SK-N-SH (cell line): ENCODE measurements at regions not wholly inside any gene's neighbourhood (a gene's known extent, or its start where the extent isn't known, plus 50 kb on each side); places are given as distances from the start of the nearest gene placed in this dataset.

Experiments used
- CTCF ChIA-PET: fragments of 300-600, 350-600 bp; formaldehyde crosslinking; extraction: SDS; loops from one replicate; lab custom pipeline; 2021; lab: Yijun Ruan, JAX
- POLR2A ChIA-PET: fragments of 350-600 bp; sonication (Branson Sonifier 250); formaldehyde crosslinking; extraction: SDS; loops from one replicate; lab custom pipeline; 2020; ENCODE audit warnings: antibody characterized with exemption, inconsistent platforms; lab: Yijun Ruan, JAX
- DNase-seq: peaks from one replicate; pipeline ENCODE4 v3.0.0; 2012
- H2AFZ ChIP-seq: fragments of 200-600 bp; sonication (generic); 2 replicates; pipeline ENCODE4 v1.8.1; 2016; ENCODE audit warnings: antibody characterized with exemption, mild to moderate bottlenecking, low read depth
- H3F3A ChIP-seq: fragments of 200-600 bp; sonication (generic); replicated peaks from 2 replicates; pipeline ENCODE3; 2016; ENCODE audit warnings: antibody characterized with exemption, mild to moderate bottlenecking; ENCODE audit not compliant: insufficient read depth
- H3K27ac ChIP-seq, 2 experiments: fragments of 200-500 bp in 1 of 2; fragments of 200-600 bp in 1 of 2; sonication (Bioruptor generic) in 1 of 2; sonication (generic), shearing (Covaris generic) in 1 of 2; 2 replicates each; pipeline versions ENCODE4 v1.5.1 to v1.6.1; 2014 to 2016; ENCODE audit warnings: low read depth in 2 of 2, inconsistent platforms in 1 of 2, low read length in 1 of 2, mild to moderate bottlenecking in 1 of 2, mixed read lengths in 1 of 2
- H3K27me3 ChIP-seq: fragments of 200-600 bp; sonication (generic), shearing (Covaris generic); 2 replicates; pipeline ENCODE4 v1.6.1; 2016; ENCODE audit warnings: mixed run types; ENCODE audit not compliant: insufficient read depth
- H3K36me3 ChIP-seq, 2 experiments: fragments of 200-500 bp in 1 of 2; fragments of 200-600 bp in 1 of 2; sonication (Bioruptor generic) in 1 of 2; sonication (generic) in 1 of 2; replicated peaks in 1 of 2; 2 replicates each; pipeline versions ENCODE3 to v1.5.1; 2014 to 2016; ENCODE audit warnings: low read length in 1 of 2, mild to moderate bottlenecking in 1 of 2; ENCODE audit not compliant: insufficient read depth in 2 of 2, control insufficient read depth in 1 of 2
- H3K4me1 ChIP-seq, 2 experiments: fragments of 200-500 bp in 1 of 2; fragments of 200-600 bp in 1 of 2; sonication (Bioruptor generic) in 1 of 2; sonication (generic), shearing (Covaris generic) in 1 of 2; 2 replicates each; pipeline versions ENCODE4 v1.5.1 to v1.6.1; 2014 to 2016; ENCODE audit warnings: low read depth in 1 of 2, low read length in 1 of 2, mixed run types in 1 of 2; ENCODE audit not compliant: insufficient read depth in 2 of 2, control insufficient read depth in 1 of 2
- H3K4me2 ChIP-seq: fragments of 200-600 bp; sonication (generic), shearing (Covaris generic); 2 replicates; pipeline ENCODE4 v1.6.1; 2017; ENCODE audit warnings: mixed run types
- H3K4me3 ChIP-seq, 2 experiments: fragments of 200-500 bp in 1 of 2; fragments of 200-600 bp in 1 of 2; sonication (Bioruptor generic) in 1 of 2; sonication (generic), shearing (Covaris generic) in 1 of 2; 2 replicates each; pipeline versions ENCODE4 v1.5.1 to v1.8.1; 2014 to 2016; ENCODE audit warnings: low read depth in 2 of 2, inconsistent platforms in 1 of 2, low read length in 1 of 2, mild to moderate bottlenecking in 1 of 2, mixed read lengths in 1 of 2, moderate library complexity in 1 of 2
- H3K79me2 ChIP-seq: fragments of 200-600 bp; sonication (generic); 2 replicates; pipeline ENCODE4 v1.8.1; 2017; ENCODE audit warnings: mild to moderate bottlenecking; ENCODE audit not compliant: insufficient read depth
- H3K9ac ChIP-seq: fragments of 200-600 bp; sonication (generic); 2 replicates; pipeline ENCODE4 v1.6.1; 2017; ENCODE audit warnings: mixed run types
- H3K9me2 ChIP-seq: fragments of 200-600 bp; sonication (generic); 2 replicates; pipeline ENCODE4 v1.6.1; 2017; ENCODE audit warnings: mixed run types
- H3K9me3 ChIP-seq: fragments of 200-600 bp; sonication (generic); 2 replicates; pipeline ENCODE4 v1.6.1; 2017; ENCODE audit warnings: mixed run types, mild to moderate bottlenecking, moderate library complexity
- H4K20me1 ChIP-seq: fragments of 200-600 bp; sonication (generic); 2 replicates; pipeline ENCODE4 v1.6.1; 2017; ENCODE audit warnings: mild to moderate bottlenecking, mixed run types; ENCODE audit not compliant: insufficient read depth
- ELF1 ChIP-seq: IDR thresholded peaks from 2 replicates; pipeline ENCODE4 v1.4.0; 2012
- EP300 ChIP-seq, 2 experiments: IDR thresholded peaks; 2 replicates each; pipeline versions ENCODE4 v1.4.0 to v1.6.1; 2012; ENCODE audit warnings: borderline replicate concordance in 1 of 2, low read depth in 1 of 2, low read length in 1 of 2
- EZH2phosphoT487 ChIP-seq: fragments of 200-600 bp; sonication (generic); IDR thresholded peaks from 2 replicates; pipeline ENCODE4 v1.6.1; 2017; ENCODE audit warnings: low read depth, mixed run types, mild to moderate bottlenecking, antibody characterized with exemption, moderate library complexity, borderline replicate concordance
- FOSL2 ChIP-seq: IDR thresholded peaks from 2 replicates; pipeline ENCODE4 v1.4.0; 2012; ENCODE audit warnings: low read depth, mild to moderate bottlenecking, moderate library complexity, borderline replicate concordance
- FOXJ3 ChIP-seq: sonication (generic); formaldehyde crosslinking; IDR thresholded peaks from 2 replicates; pipeline ENCODE4 v1.5.1; 2020; ENCODE audit warnings: mild to moderate bottlenecking, missing genetic modification reagents
- FOXM1 ChIP-seq: IDR thresholded peaks from 2 replicates; pipeline ENCODE4 v1.4.0; 2012; ENCODE audit warnings: low read depth, mild to moderate bottlenecking
- GABPA ChIP-seq: IDR thresholded peaks from 2 replicates; pipeline ENCODE4 v1.4.0; 2012; ENCODE audit warnings: low read depth, mild to moderate bottlenecking
- GATA2 ChIP-seq: sonication (generic); formaldehyde crosslinking; IDR thresholded peaks from 2 replicates; pipeline ENCODE4 v1.5.0; 2020; ENCODE audit warnings: mild to moderate bottlenecking, missing genetic modification reagents
- IRF3 ChIP-seq: fragments of 150-350 bp; IDR thresholded peaks from 2 replicates; pipeline ENCODE4 v1.6.1; 2016; ENCODE audit warnings: mild to moderate bottlenecking, low read depth, low read length
- MEF2A ChIP-seq: IDR thresholded peaks from 2 replicates; pipeline ENCODE4 v1.4.0; 2012; ENCODE audit warnings: low read depth, borderline replicate concordance
- MXI1 ChIP-seq: IDR thresholded peaks from 2 replicates; pipeline ENCODE4 v1.6.1; 2012; ENCODE audit warnings: mild to moderate bottlenecking, low read depth, low read length, improper control_type of control experiment
- NFIC ChIP-seq: IDR thresholded peaks from 2 replicates; pipeline ENCODE4 v1.4.0; 2012; ENCODE audit warnings: borderline replicate concordance
- PBX3 ChIP-seq: IDR thresholded peaks from 2 replicates; pipeline ENCODE4; 2012
- POLR2AphosphoS5 ChIP-seq: IDR thresholded peaks from 2 replicates; pipeline ENCODE4 v1.6.1; 2012; ENCODE audit warnings: low read depth, low read length
- RCOR1 ChIP-seq: fragments of 150-350 bp; IDR thresholded peaks from 2 replicates; pipeline ENCODE4 v1.6.1; 2017; ENCODE audit warnings: antibody characterized with exemption, low read length
- RXRA ChIP-seq: IDR thresholded peaks from 2 replicates; pipeline ENCODE4 v1.4.0; 2012; ENCODE audit warnings: low read depth, mild to moderate bottlenecking, borderline replicate concordance
- SMC3 ChIP-seq: IDR thresholded peaks from 2 replicates; pipeline ENCODE4 v1.6.1; 2012; ENCODE audit warnings: low read depth, low read length, improper control_type of control experiment
- TAF1 ChIP-seq: IDR thresholded peaks from 2 replicates; pipeline ENCODE4 v1.6.1; 2012; ENCODE audit warnings: low read depth, mild to moderate bottlenecking, low read length, moderate library complexity, borderline replicate concordance
- TCF12 ChIP-seq: IDR thresholded peaks from 2 replicates; pipeline ENCODE4 v1.4.0; 2012
- USF2 ChIP-seq: fragments of 150-350 bp; IDR thresholded peaks from 2 replicates; pipeline ENCODE4 v1.6.1; 2017; ENCODE audit warnings: antibody characterized with exemption, low read length, low read depth, borderline replicate concordance
- YY1 ChIP-seq: IDR thresholded peaks from 2 replicates; pipeline ENCODE4 v1.4.0; 2012; ENCODE audit warnings: low read depth, mild to moderate bottlenecking
- WGBS: methylation state at CpG from one replicate; pipeline ENCODE4 v1.1.6; 2017; ENCODE audit warnings: low lambda C conversion rate; 5-methylcytosine and 5-hydroxymethylcytosine counted together
- TF ChIP-seq, protein P1 (sequence below): fragments of 200-600 bp; sonication (generic); IDR thresholded peaks from 2 replicates; pipeline ENCODE4 v1.6.1; 2017; ENCODE audit warnings: antibody characterized with exemption, mild to moderate bottlenecking, moderate library complexity

GRCh38 chr1:199909137-199909536 lies 118.4 kb upstream of the NR5A2 start:
- no peak for TF ChIP-seq NFIC
- TF ChIP-seq, protein P1, sequence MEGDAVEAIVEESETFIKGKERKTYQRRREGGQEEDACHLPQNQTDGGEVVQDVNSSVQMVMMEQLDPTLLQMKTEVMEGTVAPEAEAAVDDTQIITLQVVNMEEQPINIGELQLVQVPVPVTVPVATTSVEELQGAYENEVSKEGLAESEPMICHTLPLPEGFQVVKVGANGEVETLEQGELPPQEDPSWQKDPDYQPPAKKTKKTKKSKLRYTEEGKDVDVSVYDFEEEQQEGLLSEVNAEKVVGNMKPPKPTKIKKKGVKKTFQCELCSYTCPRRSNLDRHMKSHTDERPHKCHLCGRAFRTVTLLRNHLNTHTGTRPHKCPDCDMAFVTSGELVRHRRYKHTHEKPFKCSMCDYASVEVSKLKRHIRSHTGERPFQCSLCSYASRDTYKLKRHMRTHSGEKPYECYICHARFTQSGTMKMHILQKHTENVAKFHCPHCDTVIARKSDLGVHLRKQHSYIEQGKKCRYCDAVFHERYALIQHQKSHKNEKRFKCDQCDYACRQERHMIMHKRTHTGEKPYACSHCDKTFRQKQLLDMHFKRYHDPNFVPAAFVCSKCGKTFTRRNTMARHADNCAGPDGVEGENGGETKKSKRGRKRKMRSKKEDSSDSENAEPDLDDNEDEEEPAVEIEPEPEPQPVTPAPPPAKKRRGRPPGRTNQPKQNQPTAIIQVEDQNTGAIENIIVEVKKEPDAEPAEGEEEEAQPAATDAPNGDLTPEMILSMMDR, result no peak
- no peak for TF ChIP-seq POLR2AphosphoS5
- no peak for TF ChIP-seq TAF1
- TF ChIP-seq YY1, result no peak
- TF ChIP-seq GABPA, result no peak
- TF ChIP-seq EP300 (IDR thresholded peaks at IDR 0.05; ENCODE audit: borderline replicate concordance in 1 of 2, low read depth in 1 of 2, low read length in 1 of 2), result no peak
- TF ChIP-seq FOXJ3 (CRISPR knock-in tag), result no peak
- TF ChIP-seq IRF3, result no peak
- TF ChIP-seq TCF12, result no peak
- TF ChIP-seq MEF2A, result no peak
- TF ChIP-seq FOXM1, result no peak
- no peak for TF ChIP-seq RXRA
- no peak for TF ChIP-seq ELF1
- no peak for TF ChIP-seq SMC3
- TF ChIP-seq USF2, result no peak
- H2AFZ ChIP-seq, result no peak overlapping the region
- POLR2A ChIA-PET, result no interaction called here
- H4K20me1 ChIP-seq, result no peaks in the 10 kb centered on the region
- no peak for DNase-seq
- 29% methylated on average over 5 of the region's 5 CpGs for WGBS
- H3K36me3 ChIP-seq, result no peaks in the 10 kb centered on the region
- no peak overlapping the region for H3K27ac ChIP-seq
- no peak overlapping the region for H3K4me2 ChIP-seq
- H3K4me1 ChIP-seq, result no peaks in the 10 kb centered on the region; a peak in 1 of 4 replicates
- no peak overlapping the region for H3K4me3 ChIP-seq
- no peaks in the 10 kb centered on the region for H3K9me3 ChIP-seq
- H3K27me3 ChIP-seq, result no peaks in the 10 kb centered on the region
- H3K9ac ChIP-seq, result no peak overlapping the region
- CTCF ChIA-PET, result no interaction called here
- H3F3A ChIP-seq, result no peaks in the 10 kb centered on the region
- no peaks in the 10 kb centered on the region for H3K9me2 ChIP-seq
- H3K79me2 ChIP-seq, result no peaks in the 10 kb centered on the region

DNA sequence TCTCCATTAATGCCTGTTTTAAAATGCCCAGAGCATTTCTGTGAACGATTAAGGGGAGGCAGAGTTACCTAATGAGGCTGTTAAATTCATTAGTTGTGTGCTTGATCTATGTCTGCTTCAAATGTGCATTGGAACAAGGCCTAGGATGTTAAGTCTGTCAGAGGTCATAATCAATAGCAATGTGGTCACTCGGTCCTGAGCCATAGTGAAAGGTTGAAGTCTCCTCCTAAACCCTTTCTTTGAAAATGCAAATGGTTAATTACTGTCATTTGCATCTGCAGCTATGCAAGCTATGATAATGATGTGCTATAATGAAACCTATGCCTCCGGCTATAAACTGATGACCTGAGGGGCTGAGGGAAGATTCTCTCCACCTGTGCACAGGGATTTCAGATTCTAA lies 114.2 kb upstream of the NR5A2 start:
- POLR2A ChIA-PET, result no interaction called here
- no peak overlapping the region for H3K4me2 ChIP-seq
- no peaks in the 10 kb centered on the region for H3K9me3 ChIP-seq
- H4K20me1 ChIP-seq, result no peaks in the 10 kb centered on the region
- no peaks in the 10 kb centered on the region for H3K36me3 ChIP-seq
- no peak overlapping the region for H3K4me3 ChIP-seq
- no peaks in the 10 kb centered on the region for H3F3A ChIP-seq
- H3K27ac ChIP-seq, result no peak overlapping the region
- no peak overlapping the region for H2AFZ ChIP-seq
- WGBS, result 29% methylated on average over 3 of the region's 3 CpGs
- no peaks in the 10 kb centered on the region for H3K9me2 ChIP-seq
- CTCF ChIA-PET, result interaction anchor here (1.5 kb wide), 1 partner anchor 228 kb away, joined by 5 read pairs; no protein-coding TSS in a partner anchor
- no peaks in the 10 kb centered on the region for H3K27me3 ChIP-seq
- H3K79me2 ChIP-seq, result no peaks in the 10 kb centered on the region
- no peaks in the 10 kb centered on the region; a peak in 1 of 4 replicates for H3K4me1 ChIP-seq
- no peak overlapping the region for H3K9ac ChIP-seq
- DNase-seq, result no peak
- TF ChIP-seq RCOR1 (no peak), FOSL2 (no peak), EZH2phosphoT487 (no peak), TCF12 (no peak), MXI1 (no peak), FOXJ3 (CRISPR knock-in tag) (no peak), SMC3 (no peak), PBX3 (no peak), MEF2A (no peak), YY1 (no peak), GATA2 (CRISPR knock-in tag) (no peak)
